Renal cortical epithelial cell (primary cell): ENCODE measurements at regions not wholly inside any gene's neighbourhood (a gene's known extent, or its start where the extent isn't known, plus 50 kb on each side); places are given as distances from the start of the nearest gene placed in this dataset.
A peak's percentile ranks its signal among the peaks of the same experiment; 100 is the strongest.

ENCODE experiments used
- DNase-seq: peaks from one replicate; pipeline ENCODE4 v3.0.0-alpha.2; 2011; ENCODE audit warnings: low read depth

DNA sequence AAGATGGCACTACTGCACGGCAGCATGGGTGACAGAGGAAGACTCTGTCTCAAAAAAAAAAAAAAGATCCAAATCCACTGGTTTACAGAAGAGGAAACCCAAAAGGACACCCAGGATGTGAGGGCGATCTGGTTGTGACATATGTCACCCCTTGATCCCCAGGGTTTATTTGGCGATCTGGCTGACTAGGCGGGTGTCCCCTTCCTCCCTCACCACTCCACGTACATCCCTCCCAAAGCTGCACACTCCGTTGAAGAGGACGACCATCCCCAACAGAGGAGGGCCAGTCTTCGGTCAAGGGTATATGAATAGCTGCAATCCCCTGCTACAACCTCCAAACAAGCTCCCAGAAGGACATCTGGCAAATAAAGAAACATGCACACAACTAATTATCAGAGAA, 111.6 kb downstream of the HTR5A start:
- no peak for DNase-seq

DNA sequence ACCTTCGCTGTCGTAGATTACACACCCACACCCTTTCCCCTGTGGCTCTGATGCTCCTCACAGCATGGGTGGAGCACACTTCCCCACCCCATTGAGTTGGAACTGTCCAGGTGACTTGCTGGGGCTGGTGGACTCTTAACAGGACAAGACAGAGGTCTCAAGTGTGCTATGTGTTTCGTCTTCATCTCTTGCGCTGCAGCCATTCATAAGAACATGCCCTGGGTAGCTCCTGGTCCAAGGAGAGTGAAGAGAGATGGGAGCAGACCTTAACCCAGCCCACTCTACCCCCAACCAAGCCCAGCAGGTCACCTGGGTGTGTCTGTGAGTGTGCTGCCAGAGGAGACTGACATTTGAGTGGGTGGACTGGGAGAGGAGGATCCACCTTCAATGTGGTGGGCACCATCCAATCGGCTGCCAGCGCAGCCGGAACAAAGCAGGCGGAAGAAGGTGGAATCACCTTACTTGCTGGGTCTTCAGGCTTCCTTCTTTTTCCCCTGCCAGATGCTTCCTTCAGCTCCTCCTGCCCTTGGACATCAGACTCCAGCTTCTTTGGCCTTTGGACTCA, 112.4 kb downstream of the HTR5A start:
- DNase-seq = no peak

DNA sequence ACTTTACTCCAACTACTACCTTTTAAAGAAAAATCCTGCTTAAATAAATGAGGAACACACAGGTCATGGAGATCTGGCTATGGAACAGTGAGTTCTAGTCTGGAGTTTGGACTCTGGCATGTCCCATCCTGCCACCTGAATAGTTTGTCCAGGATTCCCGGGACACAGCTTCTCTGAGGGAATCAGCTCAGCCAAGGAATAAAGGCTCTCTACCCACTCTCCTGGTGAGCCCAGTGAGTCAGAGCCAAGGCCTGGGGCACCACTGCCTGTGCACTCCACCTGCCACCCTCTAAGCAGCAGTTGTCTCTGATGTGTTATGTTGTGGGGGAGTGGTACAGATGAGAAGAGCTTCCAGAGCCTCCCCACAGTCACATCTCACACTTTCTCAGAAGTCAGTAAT, 113.5 kb downstream of the HTR5A start:
- no peak for DNase-seq

DNA sequence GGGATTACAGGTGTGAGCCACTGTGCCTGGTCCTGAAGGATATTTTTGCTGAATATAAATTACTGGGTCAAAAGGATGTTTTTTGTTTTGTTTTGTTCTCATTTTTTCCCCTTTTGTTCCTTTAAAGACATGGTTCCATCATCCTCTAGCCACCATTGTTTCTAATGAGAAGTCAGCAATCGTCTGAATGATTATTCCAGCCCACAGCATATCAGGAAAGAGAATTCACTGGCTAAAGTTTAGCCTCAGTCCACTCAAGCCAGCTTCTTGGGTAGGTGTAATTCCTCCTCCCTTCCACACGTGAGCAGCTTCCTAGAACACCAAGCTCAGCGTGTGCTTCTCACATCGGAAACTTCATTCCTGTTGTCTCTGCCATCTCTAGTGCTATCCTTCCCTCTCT, 112.8 kb upstream of the INSIG1 start:
- DNase-seq = no peak

DNA sequence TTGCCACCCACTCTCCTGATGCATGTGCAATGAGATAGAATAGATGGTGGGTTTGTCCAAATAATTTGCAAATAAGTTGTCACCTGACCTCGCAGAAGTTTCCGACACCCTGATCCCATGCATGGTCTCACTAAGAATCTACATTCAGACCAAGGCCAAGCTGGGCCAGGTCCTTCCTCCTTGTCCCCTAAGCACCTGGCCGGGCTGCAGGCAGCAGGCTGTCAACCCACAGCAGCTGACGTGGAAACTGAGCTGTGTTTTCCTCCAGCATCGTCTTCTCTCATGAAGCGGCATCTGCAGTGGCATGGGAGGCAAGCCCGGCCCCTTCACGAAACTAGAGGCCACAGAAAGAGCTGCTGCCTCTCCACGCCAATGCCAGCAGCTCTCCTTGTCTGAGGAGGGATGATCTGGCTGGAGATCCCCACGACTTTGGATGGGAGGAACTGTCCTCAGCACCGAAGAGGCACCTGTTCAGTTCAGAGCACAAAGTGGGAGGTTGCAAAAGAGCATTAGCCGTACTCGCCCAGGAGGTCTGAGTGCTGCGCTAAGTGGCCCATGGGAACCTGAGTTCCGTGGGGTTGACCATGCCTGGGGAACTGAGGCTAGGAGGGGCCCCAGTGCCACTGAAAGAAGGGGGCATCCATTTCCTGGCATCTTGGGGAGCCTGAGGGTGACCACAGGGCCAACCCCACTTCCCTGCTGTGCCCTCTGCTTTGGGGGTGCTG, 110.5 kb upstream of the INSIG1 start:
- DNase-seq = no peak

DNA sequence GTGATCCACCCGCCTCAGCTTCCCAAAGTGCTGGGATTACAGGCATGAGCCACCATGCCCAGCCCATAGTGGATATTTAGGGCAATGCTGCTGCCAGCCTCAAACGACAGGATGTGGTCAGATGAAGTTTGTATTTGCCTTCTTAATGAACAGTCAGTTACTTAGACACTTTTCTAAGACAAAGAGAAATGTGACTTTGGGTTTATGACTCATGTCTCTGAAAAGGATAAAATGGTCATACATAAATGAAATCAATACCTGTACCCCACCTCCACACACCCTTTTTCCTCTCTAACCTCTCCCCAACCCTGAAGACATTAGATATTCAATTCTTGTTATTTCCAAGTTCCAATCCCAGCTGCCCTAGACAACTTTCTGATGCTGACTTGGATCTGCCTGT, 109.3 kb upstream of the INSIG1 start:
- peak; percentile 32 for DNase-seq

DNA sequence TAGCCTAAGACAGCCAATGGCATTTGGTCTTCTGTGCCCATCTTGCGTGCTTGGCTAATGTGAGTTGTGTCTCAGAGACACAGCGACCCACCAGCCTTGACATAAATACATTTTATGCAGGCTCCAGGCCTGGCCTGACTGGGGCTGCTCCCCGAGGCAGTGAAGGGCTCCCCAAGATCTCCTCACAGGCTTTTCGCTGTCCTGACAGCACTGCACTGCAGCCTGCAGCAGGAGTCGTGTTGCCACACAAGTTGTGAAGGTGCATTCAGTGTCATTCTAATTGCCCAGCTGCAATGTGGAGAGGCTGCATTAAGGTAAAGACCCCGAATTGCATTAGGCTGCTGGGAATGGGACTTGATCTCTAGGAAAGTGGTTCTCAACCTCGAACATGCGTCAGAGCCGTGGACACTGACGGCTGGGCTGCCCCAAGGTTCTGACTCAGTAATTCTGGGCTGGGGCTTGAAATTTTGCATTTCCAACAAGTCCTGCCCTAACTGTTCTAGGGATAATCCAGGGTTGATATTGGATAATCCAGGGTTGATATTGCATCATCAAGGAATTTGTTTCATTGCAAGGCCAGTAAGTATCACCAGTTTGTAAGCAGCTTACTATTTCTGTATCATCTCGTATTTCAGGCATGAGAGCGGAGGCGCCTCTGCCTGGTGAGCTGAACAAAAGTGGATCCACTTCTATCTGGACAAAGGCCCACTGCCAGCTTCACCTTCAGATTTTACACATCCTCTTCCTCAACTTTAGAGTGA, 108.7 kb upstream of the INSIG1 start:
- peak; percentile 18 for DNase-seq

DNA sequence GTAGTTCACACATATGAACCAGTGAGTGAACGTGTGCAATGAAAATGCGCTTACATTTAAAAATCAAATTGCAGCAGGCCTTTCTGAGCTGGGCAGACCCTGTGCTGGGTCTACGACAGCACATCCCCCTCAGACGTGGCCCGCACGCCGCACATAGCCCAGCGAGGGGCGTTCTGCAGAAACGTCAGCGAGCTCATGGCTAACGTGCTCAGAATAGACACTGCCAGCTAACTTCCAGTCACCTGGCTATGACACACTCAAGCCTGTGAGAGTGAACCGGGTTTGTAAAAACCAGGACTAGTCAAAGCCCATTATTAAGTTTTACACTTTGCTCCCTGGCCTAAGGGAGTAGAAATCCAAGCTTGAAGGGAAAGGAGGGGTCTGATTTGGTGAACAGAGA, 108.1 kb upstream of the INSIG1 start:
- DNase-seq = no peak

DNA sequence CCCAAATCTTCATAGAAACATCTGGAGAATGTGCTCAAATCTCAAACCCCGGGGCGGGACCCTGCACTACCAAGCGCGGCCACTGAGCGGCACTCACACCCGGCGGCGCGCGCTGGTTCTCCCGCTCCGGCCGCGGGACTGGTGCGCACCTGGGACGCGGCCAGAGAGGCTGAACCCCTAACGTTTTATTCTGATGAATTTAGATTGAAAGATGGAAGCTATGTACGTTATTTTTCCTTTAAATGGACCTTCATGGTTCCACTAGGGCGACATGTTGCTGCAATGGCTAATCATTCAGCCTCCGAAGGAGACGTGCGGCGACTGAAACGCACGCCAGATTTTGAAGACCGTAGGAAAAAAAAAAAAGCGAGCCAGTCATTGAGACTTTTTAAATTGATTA, 107.0 kb upstream of the INSIG1 start:
- DNase-seq = no peak

DNA sequence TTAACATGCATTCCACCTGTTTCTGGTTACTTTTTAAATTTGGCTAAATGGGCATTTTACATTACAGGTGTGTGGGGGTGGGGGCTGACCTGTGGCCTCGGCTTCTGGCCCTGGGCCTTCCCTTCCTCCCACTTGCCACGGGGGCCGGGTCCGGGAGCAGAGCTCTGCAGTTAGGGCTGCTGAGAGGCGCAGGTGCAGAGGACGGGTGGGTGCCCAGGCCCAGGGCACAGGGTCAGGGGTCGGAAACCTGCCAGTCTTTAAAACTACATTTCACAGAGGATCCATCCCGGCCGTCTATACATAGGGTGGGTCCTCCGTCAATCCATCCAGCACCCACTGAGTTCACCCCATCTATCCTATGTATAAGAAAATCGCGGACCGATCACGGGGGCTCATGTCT, 106.5 kb upstream of the INSIG1 start:
- no peak for DNase-seq

DNA sequence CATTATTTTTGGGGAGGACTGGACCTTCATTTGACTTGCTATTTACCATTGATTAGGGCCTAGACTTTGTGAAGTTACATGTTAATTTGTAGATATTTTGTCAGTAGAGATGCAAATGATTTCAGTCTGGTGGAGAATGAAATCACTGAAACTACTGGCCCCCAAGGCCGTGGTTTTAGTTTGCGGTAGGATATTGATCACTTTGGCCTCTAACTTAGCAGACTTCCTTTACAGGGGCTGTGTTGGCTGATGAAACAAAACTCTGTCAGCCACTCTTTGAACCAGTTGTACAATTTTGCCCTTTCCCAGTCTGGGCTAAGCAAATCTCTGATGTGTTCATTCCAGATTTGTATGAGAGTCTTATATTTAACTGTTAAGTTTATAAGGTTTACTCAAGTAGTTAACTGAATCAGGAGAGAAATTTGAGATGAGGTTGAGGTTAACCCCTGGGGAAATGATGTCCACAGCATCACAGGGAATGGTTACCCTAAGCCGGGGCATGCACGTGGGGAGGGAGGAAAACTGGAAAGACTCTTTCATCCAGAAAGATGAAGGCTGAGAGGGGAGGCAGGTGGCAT, 105.7 kb upstream of the INSIG1 start:
- DNase-seq = no peak

DNA sequence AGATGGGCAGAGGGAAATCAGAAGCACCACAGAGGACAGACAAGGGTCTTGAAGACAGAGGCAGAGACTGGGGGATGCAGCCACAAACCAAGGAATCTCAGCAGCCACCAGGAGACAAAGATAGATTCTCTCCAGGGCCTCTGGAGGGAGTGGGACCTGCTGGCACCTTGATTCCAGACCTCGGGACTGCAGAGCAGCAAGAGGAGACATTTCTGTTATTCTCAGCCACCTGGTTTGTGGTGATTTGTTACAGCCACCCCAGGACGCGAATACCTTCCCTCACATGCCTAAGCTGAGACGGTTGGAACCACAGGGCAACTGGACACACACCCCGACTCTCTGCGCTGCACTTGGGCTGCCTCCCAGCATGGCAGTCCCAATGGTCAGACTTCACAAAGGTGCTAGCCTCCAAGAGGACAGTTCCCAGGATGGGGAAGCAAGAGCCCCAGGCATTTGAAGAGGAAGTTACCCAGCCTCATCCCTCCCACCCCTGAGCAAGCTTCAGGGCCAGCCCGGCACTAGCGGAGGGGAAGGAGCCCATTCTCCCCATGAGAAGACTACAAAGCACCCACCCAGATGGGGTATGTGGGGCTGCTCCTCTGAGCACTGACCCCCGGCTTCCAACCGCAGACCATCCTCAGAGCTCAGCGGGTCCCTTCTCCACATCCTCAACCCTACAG, 104.6 kb upstream of the INSIG1 start:
- no peak for DNase-seq

DNA sequence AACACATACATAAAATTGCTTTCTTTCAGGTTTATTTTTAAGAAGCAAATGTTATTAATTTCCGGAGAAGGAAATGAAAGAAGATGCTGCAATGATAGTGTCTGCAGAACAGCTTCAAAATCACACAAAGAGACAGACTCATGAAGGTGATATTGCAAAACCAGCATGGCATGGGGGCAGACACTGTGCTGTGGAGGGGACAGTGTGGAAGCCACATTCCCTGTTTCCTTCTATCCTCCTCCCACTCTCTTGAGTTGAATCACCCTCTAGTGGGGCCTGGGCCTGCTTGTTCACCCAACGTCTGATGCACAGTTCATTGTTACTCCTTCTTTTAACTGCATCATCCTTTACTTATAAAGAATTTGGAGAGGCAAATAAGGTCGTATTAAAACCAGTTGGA, 104.0 kb upstream of the INSIG1 start:
- no peak for DNase-seq

DNA sequence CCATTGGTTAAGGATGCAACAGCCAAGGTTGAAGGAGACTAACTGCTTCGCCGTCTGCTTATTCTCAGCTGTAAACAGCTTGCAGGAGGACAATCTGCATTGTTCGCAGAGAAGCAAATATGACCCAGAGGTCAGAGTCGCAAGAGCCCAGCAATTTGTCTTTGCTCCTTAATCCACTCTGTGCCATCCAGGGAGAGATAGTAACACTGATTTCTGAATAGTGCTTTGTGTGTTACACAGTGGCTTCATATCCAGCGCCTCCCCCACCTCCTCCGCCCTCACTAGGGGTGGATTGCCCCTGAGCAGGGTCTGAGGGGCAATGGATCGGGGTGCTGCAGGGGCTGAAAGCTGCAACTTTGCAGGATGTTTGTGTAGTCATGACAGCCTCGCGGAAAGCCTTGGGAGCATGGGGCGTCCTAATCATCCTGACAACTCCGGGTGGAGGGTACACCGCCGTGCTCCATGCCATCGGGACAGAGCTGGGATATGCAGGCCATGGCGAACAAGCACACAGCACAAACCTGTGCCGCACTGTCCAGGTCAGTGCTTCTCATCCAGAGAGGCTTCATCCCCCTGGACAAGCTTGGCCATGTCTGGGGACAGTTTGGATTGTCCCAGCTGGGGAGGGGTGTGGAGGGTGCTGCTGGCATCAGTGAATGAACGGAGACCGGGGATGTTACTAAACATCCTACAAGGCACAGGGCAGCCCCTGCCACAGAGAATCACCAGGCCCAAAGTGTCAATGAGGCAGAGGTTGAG, 103.1 kb upstream of the INSIG1 start:
- no peak for DNase-seq

DNA sequence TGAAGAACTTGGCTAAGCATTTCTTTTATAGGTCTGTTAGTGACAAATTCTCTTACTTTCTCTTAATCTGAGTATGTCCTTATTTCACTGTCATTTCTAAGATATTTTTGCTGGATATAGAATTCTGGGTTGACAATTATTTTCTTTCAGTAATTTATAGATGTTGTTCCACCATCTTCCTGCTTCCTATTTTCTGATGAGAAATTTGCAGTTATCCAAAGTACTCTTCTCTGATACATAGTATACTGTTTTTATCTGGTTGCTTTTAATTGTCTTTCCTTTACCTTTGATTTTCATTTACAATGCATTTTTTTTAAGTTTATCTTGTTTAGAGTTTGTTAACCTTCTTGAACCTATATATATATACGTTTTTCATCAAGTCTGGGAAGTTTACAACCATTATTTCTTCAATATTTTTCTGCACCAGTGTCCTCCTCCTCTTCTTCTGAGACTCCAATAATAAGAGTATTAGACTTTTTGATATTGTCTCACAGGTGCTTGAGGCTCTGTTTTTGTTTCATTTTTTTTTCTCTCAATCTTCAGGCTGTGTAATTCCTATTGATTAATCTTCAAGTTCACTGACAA, 101.6 kb upstream of the INSIG1 start:
- DNase-seq = no peak

DNA sequence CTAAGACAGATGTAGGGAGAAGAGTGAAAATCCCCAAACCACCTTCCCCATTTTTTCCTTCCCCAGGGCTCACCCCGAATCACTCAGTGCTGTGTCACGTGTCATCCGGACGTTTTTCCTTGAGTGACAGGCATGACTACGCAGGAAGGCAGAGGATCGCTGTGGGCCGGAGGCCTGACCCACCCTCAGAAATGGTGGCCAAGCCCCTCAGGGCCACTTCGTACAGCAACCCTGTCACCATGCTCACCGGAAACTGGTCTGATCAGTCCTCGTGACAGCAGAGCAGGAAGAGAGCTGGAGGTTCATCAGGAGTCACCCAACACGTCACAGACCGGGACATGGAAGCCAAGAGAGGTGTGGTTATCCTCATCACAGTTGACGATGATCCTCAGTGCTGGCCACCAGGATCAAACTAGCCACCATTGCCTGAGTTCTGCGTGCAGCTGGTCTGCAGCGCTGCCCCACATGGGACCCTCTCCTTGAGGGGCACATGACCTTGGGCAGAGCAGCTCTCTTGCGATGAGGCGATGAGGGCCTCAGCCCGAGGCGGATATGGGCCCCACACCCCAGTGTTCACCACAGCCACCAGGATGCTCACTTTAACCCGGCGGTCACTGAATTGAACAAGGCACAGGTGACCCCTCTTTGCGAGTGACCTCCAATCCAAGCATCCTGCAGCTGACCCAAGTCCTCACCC, 99.3 kb upstream of the INSIG1 start:
- no peak for DNase-seq

DNA sequence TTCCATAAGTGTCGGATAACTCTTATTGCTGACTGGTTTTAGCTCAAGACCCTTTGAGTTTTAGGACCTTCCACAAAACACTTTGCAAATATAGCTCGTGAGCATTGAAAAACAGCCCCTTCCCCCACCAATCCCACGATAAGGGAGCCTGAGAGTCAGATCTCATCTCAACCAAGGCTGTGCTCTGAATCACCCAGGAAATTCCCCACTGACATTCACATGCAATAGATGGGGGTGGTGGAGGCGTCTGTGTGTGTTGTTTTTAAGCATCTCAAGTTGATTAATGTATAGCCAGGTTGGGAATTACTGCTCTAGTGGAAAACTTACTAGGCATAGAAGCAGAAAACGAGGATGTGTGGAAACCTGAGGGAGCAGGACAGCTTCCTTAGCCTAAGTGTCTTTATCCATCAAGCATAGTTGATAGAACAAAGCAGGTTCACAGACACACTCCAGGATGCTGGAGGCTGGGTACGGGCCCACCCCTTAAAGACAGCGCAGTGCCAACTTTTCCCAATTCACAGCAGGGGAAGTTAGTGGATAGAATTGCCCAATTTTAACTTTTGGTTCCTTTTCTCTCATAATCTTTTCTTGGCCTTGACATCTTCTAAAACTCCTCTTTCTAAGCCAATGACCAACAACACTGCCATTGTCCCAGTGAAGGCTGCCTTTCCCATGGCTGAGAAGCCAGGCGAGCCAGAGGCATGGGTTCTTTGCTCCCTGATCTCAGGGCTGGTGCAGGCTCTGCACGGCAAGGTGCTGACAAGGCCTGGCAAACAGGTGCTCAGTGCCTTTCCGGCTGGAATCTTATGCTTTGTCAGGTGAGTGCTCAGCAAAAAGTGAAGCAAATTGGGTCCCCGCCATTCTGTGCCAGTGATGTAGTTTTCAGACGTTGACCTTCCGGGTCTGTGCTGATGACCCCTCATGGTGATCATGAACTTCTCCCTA, 98.5 kb upstream of the INSIG1 start:
- peak; percentile 97 for DNase-seq

DNA sequence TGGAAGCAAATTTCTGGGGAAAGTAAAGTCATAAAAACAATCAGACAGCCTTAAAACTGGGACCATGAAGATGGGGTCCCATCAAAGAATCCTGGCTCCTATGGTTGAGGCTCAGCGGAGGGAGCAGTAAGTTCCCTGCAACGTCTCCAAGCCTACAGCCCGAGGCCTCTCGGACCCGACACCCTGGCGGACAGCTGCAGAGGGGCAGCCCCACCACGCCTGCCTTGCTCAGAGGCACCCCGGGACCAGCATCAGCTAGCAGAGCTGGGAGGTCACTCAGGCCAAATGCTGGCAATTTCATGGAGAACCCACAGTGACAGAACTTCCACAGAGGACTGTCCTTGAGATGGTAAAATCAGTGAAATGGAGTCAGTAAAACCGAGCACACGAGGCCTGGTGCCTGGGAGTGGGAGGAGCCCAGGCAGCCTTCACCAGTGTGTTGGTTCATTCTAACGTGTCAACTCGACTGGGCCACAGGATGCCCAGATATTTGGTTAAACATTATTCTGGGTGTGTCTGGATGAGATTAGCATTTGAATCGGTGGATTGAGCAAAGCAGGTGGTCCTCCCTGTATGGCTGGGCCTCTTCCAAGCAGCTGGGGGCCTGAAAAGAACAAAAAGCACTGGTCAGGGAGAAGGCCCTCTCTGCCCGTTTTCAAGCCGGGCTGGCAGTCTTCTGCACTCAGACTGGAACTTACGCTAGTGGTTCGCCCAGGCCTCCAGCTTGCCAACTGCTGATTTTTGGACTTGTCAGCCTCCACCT, 96.2 kb upstream of the INSIG1 start:
- no peak for DNase-seq
